ENCODE measurements at regions not wholly inside any gene's neighbourhood (a gene's known extent, or its start where the extent isn't known, plus 50 kb on each side); places are given as distances from the start of the nearest gene placed in this dataset.

DNA sequence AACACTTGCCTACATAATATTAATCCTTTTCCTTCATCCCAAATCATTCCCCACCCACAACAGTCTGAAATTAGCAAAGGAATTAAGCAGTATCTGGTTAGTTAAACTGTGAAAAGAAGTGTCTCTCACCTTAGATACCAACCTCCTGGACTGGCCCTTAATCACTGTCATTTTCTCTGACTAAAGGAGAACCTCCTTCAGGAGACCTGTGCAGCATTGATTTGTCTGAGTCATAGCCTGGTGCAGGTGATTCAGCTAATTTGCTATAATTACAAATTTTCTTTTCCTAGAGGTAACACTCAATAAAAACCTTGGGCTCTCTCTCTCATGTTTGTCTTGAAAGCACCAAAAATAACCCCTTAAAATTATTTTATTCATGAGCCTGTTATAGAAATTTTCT lies 279.8 kb upstream of the SEMA6D start:
- ChIA-PET POLR2A (no interaction called here), CTCF (no interaction called here)
- no peak for DNase-seq (ENCODE audit: low read depth, low spot score)
- no TSS peak for BruUV-seq (replicated peaks)
- no peaks in the 10 kb centered on the region for H3K4me1 ChIP-seq (ENCODE audit: control insufficient read depth, insufficient read depth, low read length)
- no peaks in the 10 kb centered on the region; the same call in 1 of the 2 replicates for H3K36me3 ChIP-seq (ENCODE audit: control insufficient read depth, insufficient read depth, low read length)
- TF ChIP-seq POLR2AphosphoS5 (IDR thresholded peaks at IDR 0.05; ENCODE audit: low read depth, low read length) (no peak), TCF7L2 (IDR thresholded peaks at IDR 0.05; ENCODE audit: low read depth, low read length) (no peak), SIN3A (IDR thresholded peaks at IDR 0.05; ENCODE audit: borderline replicate concordance, insufficient read depth, low read depth, low read length) (no peak)
- TF ChIP-seq, protein P1, sequence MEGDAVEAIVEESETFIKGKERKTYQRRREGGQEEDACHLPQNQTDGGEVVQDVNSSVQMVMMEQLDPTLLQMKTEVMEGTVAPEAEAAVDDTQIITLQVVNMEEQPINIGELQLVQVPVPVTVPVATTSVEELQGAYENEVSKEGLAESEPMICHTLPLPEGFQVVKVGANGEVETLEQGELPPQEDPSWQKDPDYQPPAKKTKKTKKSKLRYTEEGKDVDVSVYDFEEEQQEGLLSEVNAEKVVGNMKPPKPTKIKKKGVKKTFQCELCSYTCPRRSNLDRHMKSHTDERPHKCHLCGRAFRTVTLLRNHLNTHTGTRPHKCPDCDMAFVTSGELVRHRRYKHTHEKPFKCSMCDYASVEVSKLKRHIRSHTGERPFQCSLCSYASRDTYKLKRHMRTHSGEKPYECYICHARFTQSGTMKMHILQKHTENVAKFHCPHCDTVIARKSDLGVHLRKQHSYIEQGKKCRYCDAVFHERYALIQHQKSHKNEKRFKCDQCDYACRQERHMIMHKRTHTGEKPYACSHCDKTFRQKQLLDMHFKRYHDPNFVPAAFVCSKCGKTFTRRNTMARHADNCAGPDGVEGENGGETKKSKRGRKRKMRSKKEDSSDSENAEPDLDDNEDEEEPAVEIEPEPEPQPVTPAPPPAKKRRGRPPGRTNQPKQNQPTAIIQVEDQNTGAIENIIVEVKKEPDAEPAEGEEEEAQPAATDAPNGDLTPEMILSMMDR (IDR thresholded peaks at IDR 0.05) = no peak
- TF ChIP-seq, protein P2, sequence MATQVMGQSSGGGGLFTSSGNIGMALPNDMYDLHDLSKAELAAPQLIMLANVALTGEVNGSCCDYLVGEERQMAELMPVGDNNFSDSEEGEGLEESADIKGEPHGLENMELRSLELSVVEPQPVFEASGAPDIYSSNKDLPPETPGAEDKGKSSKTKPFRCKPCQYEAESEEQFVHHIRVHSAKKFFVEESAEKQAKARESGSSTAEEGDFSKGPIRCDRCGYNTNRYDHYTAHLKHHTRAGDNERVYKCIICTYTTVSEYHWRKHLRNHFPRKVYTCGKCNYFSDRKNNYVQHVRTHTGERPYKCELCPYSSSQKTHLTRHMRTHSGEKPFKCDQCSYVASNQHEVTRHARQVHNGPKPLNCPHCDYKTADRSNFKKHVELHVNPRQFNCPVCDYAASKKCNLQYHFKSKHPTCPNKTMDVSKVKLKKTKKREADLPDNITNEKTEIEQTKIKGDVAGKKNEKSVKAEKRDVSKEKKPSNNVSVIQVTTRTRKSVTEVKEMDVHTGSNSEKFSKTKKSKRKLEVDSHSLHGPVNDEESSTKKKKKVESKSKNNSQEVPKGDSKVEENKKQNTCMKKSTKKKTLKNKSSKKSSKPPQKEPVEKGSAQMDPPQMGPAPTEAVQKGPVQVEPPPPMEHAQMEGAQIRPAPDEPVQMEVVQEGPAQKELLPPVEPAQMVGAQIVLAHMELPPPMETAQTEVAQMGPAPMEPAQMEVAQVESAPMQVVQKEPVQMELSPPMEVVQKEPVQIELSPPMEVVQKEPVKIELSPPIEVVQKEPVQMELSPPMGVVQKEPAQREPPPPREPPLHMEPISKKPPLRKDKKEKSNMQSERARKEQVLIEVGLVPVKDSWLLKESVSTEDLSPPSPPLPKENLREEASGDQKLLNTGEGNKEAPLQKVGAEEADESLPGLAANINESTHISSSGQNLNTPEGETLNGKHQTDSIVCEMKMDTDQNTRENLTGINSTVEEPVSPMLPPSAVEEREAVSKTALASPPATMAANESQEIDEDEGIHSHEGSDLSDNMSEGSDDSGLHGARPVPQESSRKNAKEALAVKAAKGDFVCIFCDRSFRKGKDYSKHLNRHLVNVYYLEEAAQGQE (IDR thresholded peaks at IDR 0.05; ENCODE audit: insufficient read depth in 1 of 2, low read depth in 2 of 2, low read length in 1 of 2) = no peak
- H3K9me3 ChIP-seq (ENCODE audit: control insufficient read depth, insufficient read depth, low read depth, low read length) = no peaks in the 10 kb centered on the region
- intact Hi-C loops (cut with micrococcal nuclease; ENCODE audit: unreplicated experiment) (no loop called here), in situ Hi-C loops (cut with HindIII; ENCODE audit: low pct_unique_long_range_greater_than_20kb, low sequenced_read_pairs) (no loop called here)
- ATAC-seq = no peak
- H3K4me3 ChIP-seq (ENCODE audit: low read depth in 2 of 2, low read length in 2 of 2) = no peak overlapping the region
- H3K27me3 ChIP-seq (ENCODE audit: control insufficient read depth, insufficient read depth, low read length) = no peaks in the 10 kb centered on the region
- no peak overlapping the region for H3K27ac ChIP-seq (ENCODE audit: low read length)

DNA sequence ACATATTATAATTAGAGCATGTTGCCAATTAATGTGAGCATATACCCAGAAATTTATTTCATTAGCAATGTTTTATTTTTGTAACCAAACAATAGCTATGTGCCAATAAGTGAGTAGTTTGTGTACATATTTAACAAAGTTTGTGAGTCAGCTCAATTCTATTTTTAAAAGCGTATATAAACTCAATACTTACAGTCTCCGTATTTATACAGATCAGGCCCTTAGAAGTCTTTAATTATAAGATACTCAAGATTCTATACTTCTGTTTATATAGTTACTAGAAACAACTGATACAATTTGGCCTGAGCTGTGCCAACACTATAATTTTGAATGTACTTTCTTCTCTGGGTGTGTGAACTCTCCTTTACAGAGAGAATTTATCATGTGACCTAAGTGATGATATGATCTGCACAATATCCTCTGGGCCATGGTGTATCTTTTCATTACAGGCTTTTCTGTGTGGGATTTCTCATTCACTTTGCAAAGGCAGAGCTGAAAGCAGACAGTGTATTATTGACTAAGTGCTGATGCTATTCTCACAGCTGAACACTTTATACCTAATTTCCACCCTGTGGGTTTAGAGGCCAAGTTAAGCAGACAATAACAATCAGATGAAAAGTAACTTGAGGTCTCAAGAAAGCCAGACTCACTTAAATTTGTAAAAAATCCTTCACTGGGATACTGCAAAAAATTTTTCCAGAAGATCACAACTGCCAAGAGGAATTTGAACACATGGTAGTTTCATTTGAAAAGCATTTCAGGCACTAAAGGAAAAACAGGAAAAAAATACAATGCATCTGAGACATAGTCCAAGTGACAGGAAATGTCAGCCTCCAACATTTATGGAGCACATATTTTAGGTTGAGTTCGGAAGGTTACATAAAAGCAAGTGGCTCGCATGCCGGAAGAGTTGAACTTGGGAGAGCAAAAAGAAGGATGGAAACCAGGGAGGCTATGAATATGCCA lies 277.9 kb upstream of the SEMA6D start:
- intact Hi-C loops (cut with micrococcal nuclease; ENCODE audit: unreplicated experiment) = no loop called here
- no peak for ATAC-seq
- no peak overlapping the region for H3K4me3 ChIP-seq (ENCODE audit: low read depth in 2 of 2, low read length in 2 of 2)
- no peaks in the 10 kb centered on the region for H3K4me1 ChIP-seq (ENCODE audit: control insufficient read depth, insufficient read depth, low read length)
- H3K27ac ChIP-seq (ENCODE audit: low read length) = no peak overlapping the region
- in situ Hi-C loops (cut with HindIII; ENCODE audit: low pct_unique_long_range_greater_than_20kb, low sequenced_read_pairs) = no loop called here
- H3K9me3 ChIP-seq (ENCODE audit: control insufficient read depth, insufficient read depth, low read depth, low read length) = no peaks in the 10 kb centered on the region
- POLR2A ChIA-PET = no interaction called here
- TF ChIP-seq POLR2AphosphoS5 (IDR thresholded peaks at IDR 0.05; ENCODE audit: low read depth, low read length) = no peak
- TF ChIP-seq, protein P1 (IDR thresholded peaks at IDR 0.05) = no peak
- TF ChIP-seq, protein P2 (IDR thresholded peaks at IDR 0.05; ENCODE audit: insufficient read depth in 1 of 2, low read depth in 2 of 2, low read length in 1 of 2) = no peak
- no peak for TF ChIP-seq TCF7L2 (IDR thresholded peaks at IDR 0.05; ENCODE audit: low read depth, low read length)
- no peak for TF ChIP-seq SIN3A (IDR thresholded peaks at IDR 0.05; ENCODE audit: borderline replicate concordance, insufficient read depth, low read depth, low read length)
- CTCF ChIA-PET = no interaction called here
- no TSS peak for BruUV-seq (replicated peaks)
- no peaks in the 10 kb centered on the region for H3K27me3 ChIP-seq (ENCODE audit: control insufficient read depth, insufficient read depth, low read length)
- H3K36me3 ChIP-seq (ENCODE audit: control insufficient read depth, insufficient read depth, low read length) = no peaks in the 10 kb centered on the region
- DNase-seq (ENCODE audit: low read depth, low spot score) = no peak
